CD14-positive monocyte (primary cell): ENCODE measurements at regions not wholly inside any gene's neighbourhood (a gene's known extent, or its start where the extent isn't known, plus 50 kb on each side); places are given as distances from the start of the nearest gene placed in this dataset.

Experiments
- DNase-seq, 3 donors: peaks; one replicate each; pipeline ENCODE4 v3.0.0-alpha.2; 2011 to 2022
- H2AFZ ChIP-seq: 2 replicates; pipeline ENCODE4 v1.6.0; 2012; ENCODE audit warnings: mild to moderate bottlenecking, low read depth, low read length, inconsistent platforms; ENCODE audit not compliant: insufficient read depth, poor library complexity, severe bottlenecking
- H3K27ac ChIP-seq, 2 donors: 1 replicate in 1 of 2; 2 replicates in 1 of 2; pipeline ENCODE4 v1.5.1; 2012 to 2013; ENCODE audit warnings: low read length in 2 of 2, control low read depth in 1 of 2, inconsistent platforms in 1 of 2, low read depth in 1 of 2, mild to moderate bottlenecking in 1 of 2
- H3K27me3 ChIP-seq, 2 donors: one replicate each; pipeline versions ENCODE4 v1.6.0 to v1.6.1; 2011 to 2013; ENCODE audit warnings: low read length in 2 of 2; ENCODE audit not compliant: control insufficient read depth in 2 of 2, insufficient read depth in 2 of 2
- H3K36me3 ChIP-seq, 2 donors: replicated peaks in 1 of 2; 1 replicate in 1 of 2; 2 replicates in 1 of 2; pipeline versions ENCODE4 v1.5.1 to v1.6.1; 2012 to 2013; ENCODE audit warnings: low read length in 2 of 2, control low read depth in 1 of 2, inconsistent platforms in 1 of 2, mild to moderate bottlenecking in 1 of 2; ENCODE audit not compliant: insufficient read depth in 2 of 2, control insufficient read depth in 1 of 2
- H3K4me1 ChIP-seq, 2 donors: 1 replicate in 1 of 2; 2 replicates in 1 of 2; pipeline versions ENCODE4 v1.5.1 to v1.6.1; 2012 to 2013; ENCODE audit warnings: low read length in 2 of 2, control low read depth in 1 of 2, inconsistent platforms in 1 of 2, mild to moderate bottlenecking in 1 of 2, moderate library complexity in 1 of 2; ENCODE audit not compliant: insufficient read depth in 2 of 2, control insufficient read depth in 1 of 2
- H3K4me2 ChIP-seq: replicated peaks from 2 replicates; pipeline ENCODE3; 2012; ENCODE audit warnings: low read length, moderate library complexity, mild to moderate bottlenecking; ENCODE audit not compliant: poor library complexity, severe bottlenecking; ENCODE audit errors: extremely low read depth
- H3K4me3 ChIP-seq, 3 experiments: fragments of 200-600 bp in 1 of 3; sonication (generic) in 1 of 3; replicated peaks in 1 of 3; 1 replicate in 2 of 3; 2 replicates in 1 of 3; pipeline ENCODE4 v1.5.1; 2011 to 2013; ENCODE audit warnings: low read length in 3 of 3, mild to moderate bottlenecking in 3 of 3, control low read depth in 2 of 3, low read depth in 2 of 3, inconsistent platforms in 1 of 3, moderate library complexity in 1 of 3
- H3K79me2 ChIP-seq: 2 replicates; pipeline ENCODE4 v1.6.0; 2012; ENCODE audit warnings: mild to moderate bottlenecking, control low read depth, inconsistent platforms, low read length, moderate library complexity; ENCODE audit not compliant: insufficient read depth
- H3K9ac ChIP-seq: 2 replicates; pipeline ENCODE4 v1.6.0; 2017; ENCODE audit warnings: low read length, mild to moderate bottlenecking; ENCODE audit not compliant: insufficient read depth, poor library complexity, severe bottlenecking
- H3K9me3 ChIP-seq, 2 donors: replicated peaks in 1 of 2; 1 replicate in 1 of 2; 2 replicates in 1 of 2; pipeline versions ENCODE4 v1.5.1 to v1.6.1; 2012 to 2013; ENCODE audit warnings: low read length in 2 of 2, control low read depth in 1 of 2; ENCODE audit not compliant: control insufficient read depth in 1 of 2, insufficient read depth in 1 of 2
- H4K20me1 ChIP-seq: 2 replicates; pipeline ENCODE4 v1.6.0; 2012; ENCODE audit warnings: mild to moderate bottlenecking, low read length, control low read depth, moderate library complexity; ENCODE audit not compliant: insufficient read depth
- H3K27ac Mint-ChIP-seq, 7 donors: one replicate each; pipeline ENCODE4 v1.8.0; 2020; ENCODE audit warnings: mild to moderate bottlenecking in 7 of 7, mixed read lengths in 7 of 7, moderate library complexity in 6 of 7, inconsistent platforms in 2 of 7
- H3K27me3 Mint-ChIP-seq, 3 donors: one replicate each; pipeline ENCODE4 v1.8.0; 2021 to 2022; ENCODE audit warnings: low read depth in 3 of 3, mild to moderate bottlenecking in 3 of 3, mixed read lengths in 3 of 3, moderate library complexity in 3 of 3, inconsistent platforms in 1 of 3
- H3K36me3 Mint-ChIP-seq, 2 donors: one replicate each; pipeline ENCODE4 v1.8.0; 2020; ENCODE audit warnings: mixed read lengths in 2 of 2, inconsistent platforms in 1 of 2, mild to moderate bottlenecking in 1 of 2
- H3K4me1 Mint-ChIP-seq: one replicate; pipeline ENCODE4 v1.8.0; 2020; ENCODE audit warnings: mild to moderate bottlenecking, mixed read lengths
- H3K4me3 Mint-ChIP-seq, 2 donors: one replicate each; pipeline ENCODE4 v1.8.0; 2020; ENCODE audit warnings: mild to moderate bottlenecking in 2 of 2, mixed read lengths in 2 of 2, moderate library complexity in 1 of 2
- H3K9me3 Mint-ChIP-seq, 7 donors: one replicate each; pipeline ENCODE4 v1.8.0; 2020 to 2022; ENCODE audit warnings: mixed read lengths in 7 of 7, mild to moderate bottlenecking in 6 of 7, moderate library complexity in 6 of 7, inconsistent platforms in 2 of 7
- CTCF ChIP-seq: fragments of 200-600 bp; IDR thresholded peaks from one replicate; pipeline ENCODE4 v1.8.0; 2022; ENCODE audit warnings: antibody characterized with exemption, mild to moderate bottlenecking
- WGBS: methylation state at CpG from one replicate; pipeline ENCODE4 v1.1.5; 2013; ENCODE audit warnings: missing lambda C conversion rate; ENCODE audit not compliant: insufficient coverage; 5-methylcytosine and 5-hydroxymethylcytosine counted together
- intact Hi-C, 2 donors: fragments of 100-400 bp; cut with micrococcal nuclease; formaldehyde crosslinking; loops; one replicate each; pipeline versions ENCODE4 v1.15.0 to v1.15.1; 2023

- no peaks in the 10 kb centered on the region for H3K4me1 Mint-ChIP-seq
- H3K4me1 ChIP-seq = no peaks in the 10 kb centered on the region
Observed at GRCh38 chr4:156642161-156642560, 329.4 kb downstream of the PDGFC start.

GRCh38 chr4:156638925-156639605 lies 332.5 kb downstream of the PDGFC start:
- intact Hi-C loops = no loop called here
- Mint-ChIP-seq H3K4me3 (no peak overlapping the region), H3K27ac (no peak overlapping the region), H3K27me3 (peaks cover 0 to 3% (median 2%) of the 10 kb centered on the region in 3 donors), H3K9me3 (no peaks in the 10 kb centered on the region), H3K36me3 (no peaks in the 10 kb centered on the region), H3K4me1 (no peaks in the 10 kb centered on the region)
- Histone ChIP-seq H3K9ac (no peak overlapping the region), H3K27ac (no peak overlapping the region), H3K27me3 (no peaks in the 10 kb centered on the region), H3K4me3 (no peak overlapping the region), H3K4me1 (no peaks in the 10 kb centered on the region), H3K36me3 (no peaks in the 10 kb centered on the region), H2AFZ (no peak overlapping the region), H3K9me3 (no peaks in the 10 kb centered on the region), H4K20me1 (no peaks in the 10 kb centered on the region), H3K4me2 (no peak overlapping the region), H3K79me2 (no peaks in the 10 kb centered on the region)
- 95% methylated on average over 3 of the region's 4 CpGs for WGBS
- TF ChIP-seq CTCF = no peak
- no peak for DNase-seq

More at GRCh38 chr4:156642161-156642560, 329.4 kb downstream of the PDGFC start:
- Mint-ChIP-seq H3K4me3 (no peak overlapping the region), H3K36me3 (no peaks in the 10 kb centered on the region), H3K27me3 (peaks cover 0 to 2% (median 0%) of the 10 kb centered on the region in 3 donors), H3K9me3 (peaks cover 0 to 2% (median 0%) of the 10 kb centered on the region in 7 donors), H3K27ac (peak overlapping the region in 1 of 7 donors; percentile 5)
- 91% methylated on average over 2 of the region's 3 CpGs for WGBS
- Histone ChIP-seq H3K36me3 (no peaks in the 10 kb centered on the region), H3K9ac (no peak overlapping the region), H3K27ac (no peak overlapping the region), H4K20me1 (no peaks in the 10 kb centered on the region), H3K27me3 (no peaks in the 10 kb centered on the region), H3K79me2 (no peaks in the 10 kb centered on the region), H2AFZ (no peak overlapping the region), H3K4me3 (no peak overlapping the region), H3K9me3 (no peaks in the 10 kb centered on the region), H3K4me2 (no peak overlapping the region)
- no peak for DNase-seq
- TF ChIP-seq CTCF = no peak
- intact Hi-C loops = no loop called here
